ENCODE measurements at regions not wholly inside any gene's neighbourhood (a gene's known extent, or its start where the extent isn't known, plus 50 kb on each side); places are given as distances from the start of the nearest gene placed in this dataset.
"Not testable (repeated sequence)": the region's sequence is repeated elsewhere in the genome, so short reads cannot be mapped to it uniquely, and the experiment has no call there.

DNA sequence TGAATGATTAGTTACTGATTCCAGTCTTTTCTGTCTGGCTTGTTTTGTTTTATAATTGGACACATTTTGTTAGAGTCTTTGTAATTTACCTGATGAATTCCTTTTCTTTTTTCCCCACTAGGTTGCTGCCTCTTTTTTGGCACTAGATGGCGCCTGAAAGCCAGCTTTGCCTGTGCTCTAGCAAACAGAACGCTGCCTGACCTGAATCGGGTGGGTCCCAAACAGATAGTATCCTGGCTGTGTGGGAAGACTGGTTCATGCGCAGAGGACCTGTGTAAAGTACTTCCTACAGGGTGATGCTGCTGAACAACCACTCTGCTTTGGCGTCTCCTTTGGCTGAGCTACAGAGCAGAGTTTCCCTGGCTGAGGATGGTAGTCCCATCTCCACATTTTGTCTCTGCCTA lies 288.2 kb downstream of the IKZF2 start:
- peak; percentile 21 for DNase-seq

DNA sequence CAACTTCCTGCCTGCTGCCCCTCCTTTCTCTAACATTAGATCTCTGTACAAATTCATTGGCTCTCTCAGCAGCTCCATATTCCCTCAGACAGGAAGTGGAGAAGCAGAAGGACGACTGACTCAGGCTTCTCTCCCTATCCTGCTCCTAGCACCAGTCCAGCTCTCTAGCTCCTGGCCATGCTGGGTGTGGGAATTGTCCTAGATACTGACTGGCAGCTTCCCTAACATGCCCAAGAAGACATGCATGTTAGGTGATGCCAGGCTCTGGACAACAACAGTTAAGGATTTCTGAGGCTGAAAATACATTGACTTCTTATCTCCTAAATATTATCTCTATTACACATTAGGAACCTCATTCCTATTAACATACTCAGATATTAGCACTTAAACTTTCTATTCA lies 292.9 kb downstream of the IKZF2 start:
- DNase-seq = no peak

DNA sequence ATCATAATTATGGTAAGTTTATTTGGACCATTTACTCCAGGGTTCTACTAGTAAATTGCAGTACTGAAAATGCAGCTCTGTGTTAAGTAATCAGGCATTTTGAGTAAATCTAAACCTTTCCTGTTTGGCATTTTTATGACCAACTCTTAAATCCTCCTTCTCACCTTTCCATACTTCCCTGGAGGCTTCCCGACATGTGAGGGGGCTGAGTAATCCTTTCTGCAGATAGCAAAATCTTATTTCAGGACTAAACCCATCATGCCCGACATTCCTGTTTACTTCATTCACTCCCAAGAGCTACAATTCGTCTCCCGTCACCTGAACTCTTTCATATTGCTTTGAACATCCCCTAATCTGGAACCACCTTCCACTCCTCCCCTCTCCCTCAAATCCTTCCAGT lies 296.6 kb downstream of the IKZF2 start:
- DNase-seq = no peak

DNA sequence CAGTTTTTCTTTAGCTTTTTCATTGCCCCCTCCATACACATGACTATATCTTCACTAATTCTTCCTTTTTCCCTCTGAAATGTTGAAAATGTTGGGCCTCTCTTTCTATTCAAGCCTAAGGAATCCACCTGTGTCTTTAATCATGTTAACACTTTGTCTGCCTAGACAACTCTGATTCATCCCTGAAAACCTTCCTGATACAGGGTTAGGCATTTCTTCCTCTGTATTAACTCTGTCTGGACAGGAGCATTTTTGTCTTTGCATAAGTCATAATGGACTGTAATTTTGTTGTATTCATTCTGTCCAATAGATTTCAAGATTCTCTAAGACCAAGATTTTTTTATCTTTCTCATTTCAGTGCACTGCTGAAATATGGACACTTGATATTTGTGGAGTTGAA lies 297.3 kb downstream of the IKZF2 start:
- DNase-seq = no peak

DNA sequence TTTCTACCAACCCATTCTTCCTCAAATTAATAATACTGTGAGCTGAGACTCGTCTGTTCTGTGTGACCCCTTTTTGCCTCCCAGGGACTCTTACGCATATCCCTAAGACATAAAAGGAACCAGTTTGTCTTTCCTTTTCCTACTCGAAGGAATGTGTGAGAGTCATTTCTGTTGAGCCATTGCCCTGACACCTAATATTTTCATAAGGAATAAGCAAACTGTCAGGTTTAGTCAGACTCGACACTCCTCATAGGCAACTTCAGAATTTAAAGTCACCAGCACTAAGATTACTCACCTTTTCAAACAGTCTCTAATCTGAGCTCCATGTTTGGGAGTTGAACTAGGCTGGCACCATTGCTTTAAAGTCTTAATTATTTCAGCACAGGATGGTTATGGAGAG lies 305.5 kb downstream of the IKZF2 start:
- DNase-seq = peak; percentile 46

DNA sequence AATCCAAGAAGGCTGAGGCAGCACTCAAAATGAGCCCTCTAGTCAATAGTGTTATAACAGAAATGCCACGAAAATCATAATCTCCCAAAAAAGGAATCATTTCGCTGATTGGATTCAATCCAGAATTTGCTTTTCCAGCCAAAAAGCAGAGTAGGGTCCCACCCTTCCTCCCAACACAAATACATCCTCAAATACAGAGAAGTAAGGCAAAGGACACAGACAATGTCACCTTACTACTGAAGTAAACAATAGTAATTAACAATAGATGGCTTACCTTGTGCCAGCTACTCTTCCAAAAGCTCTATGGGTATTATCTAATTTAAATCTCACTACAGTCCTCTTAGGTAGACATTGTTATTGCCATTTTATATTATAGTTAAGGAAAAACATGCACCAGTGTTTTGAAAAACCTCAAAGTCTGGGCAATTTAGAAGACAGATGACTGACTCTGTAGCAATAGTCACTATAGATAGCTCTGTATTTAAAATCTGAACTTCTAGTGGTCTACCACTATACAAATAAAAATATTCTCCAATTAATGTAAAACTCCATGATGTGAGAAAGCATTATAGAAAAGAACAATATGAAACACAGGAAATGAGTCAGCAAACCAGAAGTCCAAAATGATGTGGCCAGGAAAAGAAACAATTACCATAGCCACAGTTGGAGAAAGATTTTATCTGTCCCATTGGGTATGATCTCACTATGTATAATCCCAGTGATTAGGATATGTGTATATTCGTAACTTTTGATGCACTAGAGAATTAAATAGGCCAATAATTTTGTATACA lies 305.0 kb upstream of the ERBB4 start:
- peak; percentile 83 for DNase-seq

DNA sequence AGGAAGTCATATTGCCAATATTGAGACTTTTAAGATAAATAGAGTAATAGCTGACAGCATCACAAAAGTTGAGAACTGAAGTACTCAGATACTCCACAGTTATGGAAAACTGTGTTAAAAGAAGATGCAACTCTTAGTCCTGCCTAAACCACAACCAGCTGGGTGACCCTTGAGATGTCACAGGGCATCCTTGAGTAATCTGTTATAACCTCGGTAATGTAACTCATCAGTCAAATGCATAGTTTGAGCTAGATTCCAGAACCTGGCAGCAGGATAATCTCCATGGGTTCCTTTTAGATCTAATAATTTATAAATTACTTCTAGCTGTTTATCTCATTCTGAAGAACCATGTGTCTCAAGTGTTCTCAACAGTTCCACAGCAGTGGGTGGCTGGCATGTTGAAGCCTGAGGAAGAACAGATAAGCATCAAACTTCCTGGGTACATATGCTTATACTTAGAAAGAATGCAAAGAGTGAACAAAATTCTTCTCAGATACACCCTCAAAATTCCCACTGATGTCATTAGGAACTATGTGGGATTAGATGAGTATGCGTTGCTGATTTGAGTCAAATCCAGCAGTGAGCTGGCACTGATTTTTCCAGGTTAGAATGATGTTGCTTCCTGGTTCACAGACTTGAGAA lies 304.1 kb upstream of the ERBB4 start:
- DNase-seq = peak; percentile 16

DNA sequence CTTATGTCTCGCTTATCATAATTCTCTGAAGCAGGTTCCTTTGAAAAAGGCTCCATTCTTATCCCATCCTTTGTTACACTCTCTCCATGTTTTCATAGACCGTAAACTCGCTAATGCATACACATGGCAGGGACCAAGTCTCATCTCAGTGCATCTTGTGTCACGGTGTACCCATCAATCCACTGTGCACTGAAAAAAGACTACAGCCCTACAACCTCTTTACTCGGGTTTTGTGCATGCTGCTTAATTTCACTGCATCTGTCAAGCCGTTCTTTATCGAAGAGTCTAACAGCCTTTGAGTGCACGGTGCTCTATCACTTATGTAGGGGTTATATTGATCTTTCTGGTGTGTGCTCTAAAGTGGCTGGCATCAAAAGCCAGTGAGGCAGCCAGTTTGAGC lies 302.9 kb upstream of the ERBB4 start:
- no peak for DNase-seq

DNA sequence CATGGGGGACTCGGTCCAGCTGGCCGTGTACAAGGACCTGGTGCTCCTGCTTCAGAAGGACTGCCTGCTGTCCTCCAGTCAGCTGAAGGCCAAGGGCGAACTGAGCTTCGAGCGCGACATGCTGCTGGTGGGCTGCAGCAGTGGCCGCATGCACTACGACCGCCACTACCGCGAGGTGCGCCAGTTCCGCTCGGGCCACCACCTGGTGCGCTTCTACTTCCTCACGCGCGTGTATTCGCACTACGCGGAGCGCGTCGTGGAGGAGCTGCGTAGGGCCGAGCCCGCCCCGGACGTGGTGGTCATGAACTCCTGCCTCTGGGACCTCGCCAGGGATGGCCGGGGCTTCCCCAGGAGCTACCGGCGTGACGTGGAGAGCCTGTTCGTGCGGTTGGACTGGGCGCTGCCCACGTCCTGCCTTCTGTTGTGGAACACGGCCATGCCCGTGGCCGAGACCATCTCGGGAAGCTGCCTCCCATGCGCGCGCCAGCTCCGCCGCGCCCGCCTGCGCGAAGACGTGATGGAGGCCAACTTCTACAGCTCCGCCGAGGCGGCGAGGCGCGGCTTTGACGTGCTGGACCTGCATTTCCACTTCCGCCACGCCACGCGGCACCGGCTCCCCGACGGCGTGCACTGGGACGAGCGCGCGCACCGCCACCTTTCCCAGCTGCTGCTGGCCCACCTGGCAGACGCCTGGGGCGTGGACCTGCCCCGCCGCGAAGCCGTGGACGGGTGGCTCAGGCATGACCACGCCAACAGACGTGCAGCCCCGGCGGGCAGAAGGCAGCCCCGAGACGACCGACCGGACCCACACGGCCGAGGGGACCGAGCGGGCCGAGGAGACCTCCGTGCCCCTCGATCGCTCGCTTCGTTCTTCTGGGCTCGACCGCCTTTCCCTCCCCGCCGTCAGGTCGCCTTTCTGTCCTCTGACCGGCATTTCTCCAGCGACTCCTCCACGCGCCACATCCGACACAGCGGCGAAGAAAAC lies 293.9 kb upstream of the ERBB4 start:
- no peak for DNase-seq

DNA sequence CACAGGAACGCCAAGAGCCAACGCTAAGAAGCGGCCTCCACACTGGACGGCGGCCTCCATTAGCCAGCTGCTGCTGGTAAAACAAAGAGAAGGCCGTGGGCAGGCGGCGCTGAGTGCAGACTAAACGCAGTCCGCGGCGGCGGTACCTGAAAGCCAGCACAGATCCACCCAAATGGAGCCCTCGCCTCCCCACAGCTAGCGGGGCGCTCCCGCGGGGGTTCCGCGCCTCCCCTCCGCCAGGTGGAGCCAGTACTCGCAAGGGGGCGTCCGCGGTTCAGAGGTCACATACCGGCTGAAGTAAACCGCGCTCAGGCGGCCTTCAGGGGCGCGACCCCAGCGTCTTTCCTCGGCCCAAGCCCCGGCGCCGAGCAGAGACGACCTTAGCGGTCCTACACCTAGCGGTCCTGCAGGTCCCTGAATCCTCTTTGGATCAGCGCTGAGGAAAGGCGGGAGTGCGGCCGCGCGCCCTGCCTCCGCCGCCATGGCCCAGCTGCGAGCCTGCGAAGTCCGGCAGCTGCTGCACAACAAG lies 293.1 kb upstream of the ERBB4 start:
- no peak for DNase-seq

DNA sequence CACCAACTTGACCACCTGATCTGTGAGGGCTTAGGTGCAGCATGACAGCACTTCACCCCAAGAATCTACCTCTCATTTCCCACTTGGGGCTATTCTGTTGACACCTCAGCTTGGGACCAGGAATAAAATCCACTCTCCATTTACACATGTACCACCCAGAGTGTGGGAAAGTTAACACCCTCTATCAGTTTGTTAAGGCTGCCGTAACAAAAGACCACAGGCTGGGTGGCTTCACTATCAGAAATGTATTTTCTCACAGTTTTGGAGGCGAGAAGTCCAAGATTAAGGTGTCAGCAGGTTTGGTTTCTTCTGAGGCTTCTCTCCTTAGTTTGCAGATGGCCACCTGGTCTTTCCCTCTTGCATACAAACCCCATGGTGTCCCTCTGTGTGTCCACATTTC lies 277.7 kb upstream of the ERBB4 start:
- DNase-seq = no peak

DNA sequence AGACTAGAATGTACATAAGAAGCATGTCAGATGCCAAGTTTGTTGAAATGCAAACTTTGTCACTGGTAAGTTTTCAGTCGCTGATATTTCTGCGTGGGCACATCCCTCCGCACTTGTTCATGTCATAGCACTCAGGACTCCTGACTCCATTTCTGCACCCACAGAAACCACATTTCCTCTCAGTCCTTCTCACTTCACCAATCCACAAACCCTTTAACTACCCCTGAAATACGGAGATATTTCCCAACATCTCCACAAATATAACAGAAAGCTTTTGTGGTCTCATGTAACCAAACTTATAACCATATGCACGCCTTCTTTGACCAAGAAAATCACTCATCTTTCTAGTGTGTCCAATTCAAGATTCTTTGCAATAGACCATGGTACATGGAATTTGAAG lies 276.9 kb upstream of the ERBB4 start:
- DNase-seq = no peak

DNA sequence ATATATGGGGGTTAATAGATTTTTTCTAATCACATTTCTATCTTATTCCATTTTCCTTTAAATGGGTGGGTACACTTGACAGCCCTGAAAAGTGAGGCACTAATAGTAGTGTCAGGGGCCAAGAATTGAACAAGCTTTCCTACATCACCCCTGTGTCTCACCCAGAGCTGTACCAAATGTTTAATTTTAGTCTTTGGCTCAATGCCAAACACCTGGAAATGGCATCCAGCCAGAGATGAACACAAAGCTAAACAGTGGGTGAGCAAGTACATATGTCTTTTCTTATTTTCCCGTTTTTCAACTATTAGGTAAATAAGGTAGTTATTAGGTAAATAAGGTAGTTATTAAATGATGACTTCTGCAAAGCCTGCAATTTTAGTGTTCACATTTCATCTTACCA lies 276.3 kb upstream of the ERBB4 start:
- DNase-seq = no peak

DNA sequence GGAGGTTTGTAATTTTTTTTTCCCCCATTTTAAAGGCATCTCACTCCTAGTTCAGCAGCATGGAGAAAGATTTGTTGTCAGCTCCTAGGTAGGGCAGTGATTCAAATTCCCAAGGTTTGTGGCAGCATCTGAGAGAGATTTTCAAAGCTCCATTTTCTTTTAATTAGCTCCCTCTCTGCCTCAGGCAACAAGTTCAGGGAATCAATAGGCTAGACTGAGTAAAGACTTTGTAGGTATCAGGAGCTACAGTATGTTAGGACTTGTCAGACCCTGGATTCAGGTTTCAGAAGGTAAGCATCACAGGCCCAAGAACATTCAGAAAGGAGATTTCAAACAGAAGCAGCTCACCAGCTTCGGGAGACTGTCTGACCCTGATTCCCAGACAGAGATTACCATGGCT lies 273.3 kb upstream of the ERBB4 start:
- no peak for DNase-seq

DNA sequence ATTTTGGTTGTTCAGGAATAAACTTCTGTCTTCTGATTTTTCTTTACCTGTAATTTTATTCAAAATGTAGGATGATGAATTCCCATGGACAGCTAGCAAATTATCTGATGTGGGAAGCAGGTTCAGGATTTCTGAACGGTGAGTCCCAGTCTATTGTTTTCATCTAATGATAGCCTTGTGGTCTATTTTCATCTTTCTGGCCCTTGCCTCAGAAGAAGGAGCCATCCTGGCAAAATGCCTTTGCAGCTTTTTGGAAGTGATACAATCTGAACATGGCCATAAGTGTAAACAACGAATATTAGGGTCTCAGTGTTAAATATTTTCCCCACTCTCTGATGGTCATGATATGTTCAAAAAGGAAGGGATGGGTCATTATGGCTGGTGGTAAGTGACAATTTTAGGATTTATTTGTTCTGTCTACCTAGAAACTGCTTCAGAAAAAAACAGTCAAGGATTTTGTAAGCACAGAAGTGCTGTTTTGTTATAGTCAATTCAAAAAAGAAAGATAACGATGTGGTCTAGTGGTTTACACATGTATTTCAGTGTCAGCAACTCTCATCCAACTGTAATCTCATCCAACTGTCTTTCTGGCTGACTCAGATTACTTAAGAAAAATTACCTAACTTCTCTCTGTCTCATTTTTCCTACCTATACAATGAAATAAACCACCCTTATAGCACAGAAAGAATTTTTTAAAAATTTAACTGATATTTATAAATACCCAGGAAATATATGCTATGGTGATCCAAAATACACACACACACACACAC lies 272.6 kb upstream of the ERBB4 start:
- no peak for DNase-seq

DNA sequence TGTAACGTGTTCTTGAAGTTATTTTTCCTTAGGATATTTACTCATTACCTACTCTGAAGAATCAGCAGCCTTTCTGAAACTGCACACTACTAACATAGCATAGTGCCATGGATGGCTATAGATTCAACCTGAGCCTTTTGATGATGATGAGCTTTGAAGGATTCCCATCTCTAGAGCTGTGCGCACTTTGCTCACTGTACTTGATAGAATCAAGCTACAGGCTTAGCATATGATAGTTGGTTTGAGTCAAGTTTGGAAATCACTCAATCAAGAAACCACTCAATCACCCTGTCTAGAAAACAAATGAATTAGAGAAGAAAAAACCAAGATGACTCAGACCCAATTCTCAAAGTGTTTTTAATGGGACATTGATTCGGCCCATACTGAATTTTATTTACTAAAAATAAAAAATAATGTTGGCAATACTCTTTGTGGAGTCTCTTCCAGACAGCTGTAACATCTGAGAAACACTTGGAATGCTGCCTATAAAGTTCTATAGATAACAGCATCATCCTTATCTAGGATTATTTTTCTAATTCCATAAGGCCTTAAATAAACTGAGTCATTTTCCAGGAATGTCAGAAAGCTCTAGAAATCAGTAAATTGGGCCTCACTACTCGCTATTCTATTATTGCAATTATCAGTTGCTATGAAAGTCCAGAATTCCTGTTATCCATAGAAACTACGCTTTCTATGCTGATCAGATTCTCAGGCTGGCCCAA lies 259.0 kb upstream of the ERBB4 start:
- no peak for DNase-seq

DNA sequence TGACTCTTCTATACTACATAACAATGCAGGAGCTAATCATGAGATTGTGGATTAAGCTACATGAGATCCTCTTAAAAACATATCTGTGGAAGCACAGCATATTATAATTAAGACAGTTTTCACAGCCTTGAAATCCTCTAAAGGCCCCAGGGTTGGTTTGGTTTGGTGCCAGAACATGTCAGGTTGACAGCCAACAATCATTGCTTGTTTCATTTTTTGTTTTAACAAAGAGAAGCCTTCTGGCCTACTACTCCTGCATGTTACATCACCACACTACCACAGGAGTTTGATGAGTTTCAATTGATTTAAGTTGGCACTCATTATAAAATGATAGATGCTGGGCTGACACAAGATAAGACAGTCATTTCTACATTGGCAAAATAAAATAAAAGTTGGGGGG lies 255.9 kb upstream of the ERBB4 start:
- no peak for DNase-seq

DNA sequence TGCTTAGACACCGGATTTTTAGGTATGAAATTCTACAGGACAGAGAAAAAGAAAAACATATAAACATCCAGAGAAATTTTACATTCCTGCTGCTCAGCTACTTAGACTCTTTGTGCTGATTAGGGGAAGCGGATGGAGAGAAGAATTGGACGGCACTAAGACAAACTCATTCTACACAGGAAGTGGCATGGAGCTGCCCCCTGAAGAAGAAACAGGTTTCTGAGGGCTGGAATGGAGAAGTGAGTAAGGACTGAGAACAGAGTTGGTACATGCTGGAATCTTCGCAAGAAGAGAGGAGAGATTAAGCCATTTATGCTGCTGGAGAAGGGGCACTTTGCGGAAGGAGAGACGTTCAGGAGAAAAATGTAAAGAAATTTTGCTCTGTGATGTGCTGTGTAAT lies 253.0 kb upstream of the ERBB4 start:
- DNase-seq = no peak

DNA sequence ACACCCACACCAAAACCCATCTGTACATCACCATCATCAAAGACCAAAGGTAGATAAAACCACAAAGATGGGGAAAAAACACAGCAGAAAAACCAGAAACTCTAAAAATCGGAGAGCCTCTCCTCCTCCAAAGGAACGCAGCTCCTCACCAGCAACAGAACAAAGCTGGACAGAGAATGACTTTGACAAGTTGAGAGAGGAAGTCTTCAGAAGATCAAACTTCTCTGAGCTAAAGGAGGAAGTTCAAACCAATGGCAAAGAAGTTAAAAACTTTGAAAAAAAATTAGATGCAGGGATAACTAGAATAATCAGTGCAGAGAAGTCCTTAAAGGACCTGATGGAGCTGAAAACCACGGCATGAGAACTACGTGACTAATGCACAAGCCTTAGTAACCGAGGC lies 247.5 kb upstream of the ERBB4 start:
- DNase-seq = not testable (repeated sequence)

DNA sequence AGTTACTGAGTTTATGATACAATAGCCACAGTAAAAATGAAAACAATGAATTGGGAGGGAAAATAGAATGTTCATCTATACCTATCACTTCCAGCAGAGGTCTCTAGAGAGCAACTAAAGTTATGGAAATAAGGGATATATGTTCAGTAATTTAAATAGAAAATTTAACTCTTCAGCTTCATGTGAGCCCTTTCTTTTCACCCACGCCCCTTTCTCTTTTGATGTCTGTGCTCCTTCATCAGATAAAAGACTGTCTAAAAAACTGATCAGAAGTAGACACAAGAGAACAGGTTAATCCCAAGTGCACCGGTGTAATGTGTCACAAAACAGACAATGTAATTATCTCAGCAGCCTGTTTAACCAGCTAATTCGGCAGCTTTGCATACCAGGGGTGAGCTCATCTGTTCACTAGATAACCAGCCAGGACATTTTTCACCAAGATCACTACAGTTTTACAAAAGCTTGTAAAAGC lies 238.5 kb upstream of the ERBB4 start:
- peak; percentile 50 for DNase-seq

DNA sequence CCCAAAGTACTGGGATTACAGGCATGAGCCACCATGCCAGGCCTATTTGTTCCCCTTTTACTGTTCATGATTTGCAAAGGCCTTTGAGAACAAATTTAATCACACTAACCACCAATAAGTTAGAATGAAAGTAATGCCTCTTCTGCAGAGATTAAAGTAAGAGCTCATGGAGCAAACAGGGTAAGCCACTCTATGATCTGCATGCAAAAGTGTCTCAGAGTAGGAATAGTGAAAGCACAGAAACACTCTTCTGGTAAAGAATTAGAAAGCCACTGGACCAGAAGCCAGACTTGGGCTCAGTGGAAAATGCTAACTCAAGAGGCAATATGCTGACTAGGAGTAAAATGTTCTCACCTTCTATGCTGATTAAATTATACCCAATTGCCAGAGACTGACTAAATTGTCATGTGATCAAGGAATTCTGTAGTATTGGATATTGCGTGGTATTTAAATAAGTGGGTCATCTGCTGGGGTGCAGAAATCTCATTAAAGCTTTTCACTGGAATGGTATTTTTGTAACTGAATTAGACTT lies 235.3 kb upstream of the ERBB4 start:
- no peak for DNase-seq

Data from dermis blood vessel endothelial cell (primary cell).